GM13976 (cell line): ENCODE measurements at regions not wholly inside any gene's neighbourhood (a gene's known extent, or its start where the extent isn't known, plus 50 kb on each side); places are given as distances from the start of the nearest gene placed in this dataset.

Experiments
- DNase-seq: peaks from one replicate; pipeline ENCODE4 v3.0.0; 2012; ENCODE audit warnings: low spot score
- CTCF ChIP-seq: IDR thresholded peaks from 2 replicates; pipeline ENCODE4 v1.5.1; 2012; ENCODE audit warnings: borderline replicate concordance, mild to moderate bottlenecking; ENCODE audit not compliant: insufficient read depth; ENCODE audit errors: extremely low read depth, missing control alignments, control extremely low read depth
- in situ Hi-C: fragments of 300-500 bp; cut with MboI; formaldehyde crosslinking; loops from one replicate; pipeline ENCODE4 v1.12.0; 2022; ENCODE audit warnings: low sequenced_read_pairs, mixed read lengths, inconsistent platforms; ENCODE audit not compliant: unreplicated experiment

- in situ Hi-C loops, result no loop called here
- TF ChIP-seq CTCF, result no peak
- DNase-seq, result no peak
Measured at GRCh38 chr7:11221984-11222383, 248.3 kb downstream of the PHF14 start.

GRCh38 chr7:11224535-11224934 lies 250.9 kb downstream of the PHF14 start:
- TF ChIP-seq CTCF, result no peak
- in situ Hi-C loops, result no loop called here
- no peak for DNase-seq

- no peak for DNase-seq
- in situ Hi-C loops, result no loop called here
Measured at GRCh38 chr7:11228515-11228914, 254.8 kb downstream of the PHF14 start.

GRCh38 chr7:11231190-11231589 lies 257.5 kb downstream of the PHF14 start:
- DNase-seq, result no peak
- in situ Hi-C loops, result no loop called here
- no peak for TF ChIP-seq CTCF

More at GRCh38 chr7:11228515-11228914, 254.8 kb downstream of the PHF14 start:
- TF ChIP-seq CTCF, result no peak

GRCh38 chr7:11232462-11232861 lies 258.8 kb downstream of the PHF14 start:
- TF ChIP-seq CTCF, result no peak
- no peak for DNase-seq
- in situ Hi-C loops, result no loop called here

GRCh38 chr7:11233871-11234270 lies 260.2 kb downstream of the PHF14 start:
- in situ Hi-C loops, result no loop called here
- TF ChIP-seq CTCF, result no peak
- DNase-seq, result no peak

- in situ Hi-C loops, result no loop called here
- no peak for TF ChIP-seq CTCF
- no peak for DNase-seq
Measured at GRCh38 chr7:11235491-11235890, 261.8 kb downstream of the PHF14 start.
